CD4-positive, alpha-beta T cell treated with Interleukin-17A for 1 hour (primary cell): ENCODE measurements at regions not wholly inside any gene's neighbourhood (a gene's known extent, or its start where the extent isn't known, plus 50 kb on each side); places are given as distances from the start of the nearest gene placed in this dataset.
"Not testable (repeated sequence)": the region's sequence is repeated elsewhere in the genome, so short reads cannot be mapped to it uniquely, and the experiment has no call there.

Source experiments
- DNase-seq: peaks from one replicate; pipeline ENCODE4 v3.0.0-alpha.2; 2020

DNA sequence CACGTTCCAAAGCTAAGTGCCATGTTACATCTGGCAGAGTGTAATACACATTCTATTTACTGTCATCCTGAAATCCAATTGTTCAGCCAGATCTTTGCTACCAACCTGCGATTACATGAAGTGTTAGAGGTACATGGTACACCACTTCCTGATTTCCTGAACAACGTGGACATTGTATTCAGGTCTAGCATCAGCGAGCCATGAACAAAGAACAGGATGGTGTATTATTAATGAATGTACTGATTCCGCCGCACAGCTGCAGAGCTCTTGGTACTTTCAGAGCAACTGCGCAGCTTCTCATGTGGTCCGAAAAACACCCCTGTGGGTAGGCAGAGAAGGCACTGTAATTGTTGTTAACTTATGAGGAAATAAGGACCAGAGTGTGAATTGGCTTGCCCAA is 511.4 kb downstream of the AJAP1 start:
- no peak for DNase-seq

DNA sequence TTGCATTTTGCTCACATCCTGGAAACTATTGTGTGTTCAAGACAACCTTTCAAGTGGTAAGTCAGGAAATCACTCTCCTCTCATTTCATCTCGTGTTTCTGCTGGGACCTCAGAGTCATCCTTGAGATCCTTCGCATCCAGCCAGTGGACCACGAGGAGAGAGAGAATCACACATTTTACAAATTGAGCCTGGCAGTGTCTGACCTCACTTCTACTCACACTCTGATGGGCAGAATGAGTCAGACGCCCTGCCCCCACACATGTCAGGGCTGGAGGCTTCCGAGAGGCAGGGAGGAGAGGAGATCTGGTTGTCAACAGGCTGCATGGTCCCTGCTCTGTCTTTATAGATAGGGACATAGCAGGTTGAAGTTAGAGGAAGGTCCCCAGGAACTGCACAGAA is 509.7 kb downstream of the AJAP1 start:
- no peak for DNase-seq

DNA sequence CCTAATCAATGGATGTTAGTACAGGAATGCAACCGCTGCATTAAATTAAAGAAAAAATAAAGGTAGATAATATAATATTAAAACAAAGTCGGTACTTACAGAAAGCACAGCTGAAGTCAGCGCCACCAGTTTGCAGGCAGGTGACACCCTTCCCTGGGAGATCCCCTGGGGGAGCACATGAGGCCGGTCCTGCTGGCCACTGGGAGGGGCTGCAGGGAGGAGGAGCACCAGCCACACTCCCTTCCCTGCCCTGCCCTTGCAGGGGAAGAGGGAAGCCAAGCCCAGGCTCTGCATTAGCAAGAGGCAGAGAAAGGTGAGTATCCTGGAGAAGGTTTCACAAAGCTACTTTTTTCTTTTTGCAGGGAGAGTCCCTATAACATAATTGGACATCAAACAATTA is 507.0 kb downstream of the AJAP1 start:
- DNase-seq = no peak

- no peak for DNase-seq
Measured at GRCh38 chr1:5157175-5157574, 502.8 kb downstream of the AJAP1 start.

DNA sequence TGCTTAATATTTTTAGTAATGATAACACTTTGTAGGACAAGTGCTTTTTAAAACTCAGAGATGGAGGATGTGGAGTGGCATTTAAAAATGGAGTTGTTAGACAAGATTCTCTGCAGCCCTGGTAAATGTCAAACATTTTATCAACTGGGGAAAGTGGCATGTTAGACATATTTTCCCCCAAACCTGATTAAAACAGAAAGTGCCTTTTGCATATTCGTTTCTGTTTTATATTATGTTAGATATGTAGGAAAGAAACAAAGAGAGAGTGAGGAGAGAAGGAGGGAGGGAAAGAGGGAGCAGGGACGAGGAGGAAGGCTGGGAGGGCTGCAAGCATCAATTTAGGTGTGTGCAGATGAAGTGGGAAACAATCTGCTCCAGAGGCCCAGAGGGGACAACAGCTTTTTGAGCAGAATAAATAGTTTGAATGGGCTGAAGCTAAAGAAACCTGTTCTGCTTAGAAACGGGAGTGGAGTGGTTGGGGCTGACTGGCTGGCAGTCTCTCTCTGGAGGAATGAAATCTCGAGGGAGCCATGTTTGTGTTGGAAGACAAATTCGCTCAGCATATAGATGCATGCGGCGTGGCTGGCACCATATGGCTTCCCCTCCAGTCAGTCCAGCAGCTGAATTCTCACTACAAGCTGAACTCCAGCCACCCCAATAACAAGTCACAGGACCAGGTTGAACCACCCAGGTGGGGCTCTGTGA is 502.2 kb downstream of the AJAP1 start:
- DNase-seq = no peak

GRCh38 chr1:5151511-5151910 is 497.1 kb downstream of the AJAP1 start:
- DNase-seq = no peak

- no peak for DNase-seq
Measured at GRCh38 chr1:5150191-5150590, 495.8 kb downstream of the AJAP1 start.

GRCh38 chr1:5147806-5148205 is 493.4 kb downstream of the AJAP1 start:
- DNase-seq = no peak

- DNase-seq = no peak
Measured at GRCh38 chr1:5142389-5142788, 488.0 kb downstream of the AJAP1 start.

GRCh38 chr1:5141750-5142149 is 487.3 kb downstream of the AJAP1 start:
- DNase-seq = no peak

- no peak for DNase-seq
Measured at GRCh38 chr1:5140962-5141361, 486.6 kb downstream of the AJAP1 start.

DNA sequence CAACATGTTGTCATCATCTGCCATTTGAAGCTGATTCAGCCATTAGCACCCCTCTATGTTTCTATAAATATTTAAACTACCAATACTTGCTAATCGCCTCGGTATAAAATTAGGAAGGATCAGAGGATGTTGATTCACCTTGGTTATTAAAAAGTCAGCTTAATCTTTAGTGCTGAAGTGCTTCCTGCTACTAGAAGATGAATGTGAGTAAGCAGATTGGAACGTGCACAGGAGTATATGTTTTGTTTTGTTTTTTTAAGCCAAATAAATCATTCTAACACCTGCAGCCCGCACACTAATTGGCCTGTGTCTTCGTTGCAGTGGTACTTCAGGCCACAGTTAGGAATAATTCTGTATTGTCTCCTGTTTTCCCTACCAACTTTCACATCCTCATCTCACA is 485.7 kb downstream of the AJAP1 start:
- DNase-seq = no peak

- no peak for DNase-seq
Measured at GRCh38 chr1:5129746-5130355, 475.4 kb downstream of the AJAP1 start.

- DNase-seq = no peak
Measured at GRCh38 chr1:5125208-5125607, 470.8 kb downstream of the AJAP1 start.

- no peak for DNase-seq
Measured at GRCh38 chr1:5120559-5120958, 466.1 kb downstream of the AJAP1 start.

GRCh38 chr1:5119366-5120234 is 465.2 kb downstream of the AJAP1 start:
- no peak for DNase-seq

GRCh38 chr1:5118771-5119170 is 464.4 kb downstream of the AJAP1 start:
- DNase-seq = not testable (repeated sequence)

- not testable (repeated sequence) for DNase-seq
Measured at GRCh38 chr1:5118292-5118691, 463.9 kb downstream of the AJAP1 start.

- DNase-seq = no peak
Measured at GRCh38 chr1:5111581-5111980, 457.2 kb downstream of the AJAP1 start.

- peak; percentile 2 for DNase-seq
Measured at GRCh38 chr1:5110508-5110907, 456.1 kb downstream of the AJAP1 start.

GRCh38 chr1:5109633-5110032 is 455.2 kb downstream of the AJAP1 start:
- DNase-seq = no peak

- no peak for DNase-seq
Measured at GRCh38 chr1:5108740-5109139, 454.3 kb downstream of the AJAP1 start.

DNA sequence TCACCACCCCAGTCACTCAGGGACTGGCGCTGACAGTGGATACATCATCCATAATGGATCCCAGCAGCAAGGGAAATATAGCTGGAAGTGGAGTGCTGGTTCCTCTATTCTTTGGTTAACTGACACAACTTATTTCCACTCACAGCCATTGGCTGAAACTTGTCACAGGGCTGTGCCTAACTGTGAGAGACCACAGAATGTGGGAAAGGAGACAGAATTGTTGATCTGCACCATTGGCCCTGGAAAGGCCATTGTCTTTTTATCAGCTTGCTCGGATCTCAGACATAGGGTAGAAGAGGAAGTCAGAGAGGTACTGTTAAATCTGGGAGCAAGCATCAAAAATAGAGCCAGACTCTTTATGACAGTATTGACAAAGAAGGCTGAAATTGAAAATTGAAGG is 451.3 kb downstream of the AJAP1 start:
- no peak for DNase-seq

DNA sequence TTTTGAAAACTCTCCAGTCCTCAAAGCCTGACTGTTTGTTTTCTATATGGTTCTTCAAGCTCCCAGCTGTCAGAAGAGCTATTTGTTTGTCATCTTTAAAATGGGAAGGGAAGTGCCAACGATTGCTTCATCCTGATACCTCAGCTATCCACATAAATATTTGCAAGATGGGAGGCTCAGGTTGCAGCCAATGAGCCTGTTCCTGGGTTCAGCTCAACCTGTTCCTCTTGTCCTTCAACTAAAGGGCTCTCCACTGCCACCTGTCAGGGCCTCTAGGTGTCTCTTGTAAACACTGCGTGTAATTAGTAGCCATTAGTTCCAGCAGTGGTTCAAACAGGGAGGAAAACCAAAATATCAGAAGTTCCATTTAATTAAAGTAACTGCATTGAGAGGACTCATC is 445.1 kb downstream of the AJAP1 start:
- no peak for DNase-seq
